ENCODE measurements at regions not wholly inside any gene's neighbourhood (a gene's known extent, or its start where the extent isn't known, plus 50 kb on each side); places are given as distances from the start of the nearest gene placed in this dataset.
"Not testable (repeated sequence)": the region's sequence is repeated elsewhere in the genome, so short reads cannot be mapped to it uniquely, and the experiment has no call there.

- no peak for DNase-seq
Observed at GRCh38 chr5:62197697-62198096, 108.3 kb upstream of the KIF2A start.

- DNase-seq = no peak
Observed at GRCh38 chr5:62198421-62198820, 107.6 kb upstream of the KIF2A start.

- no peak for DNase-seq
Observed at GRCh38 chr5:62199792-62200716, 106.0 kb upstream of the KIF2A start.

GRCh38 chr5:62206150-62206829, 99.7 kb upstream of the KIF2A start:
- DNase-seq = no peak

DNA sequence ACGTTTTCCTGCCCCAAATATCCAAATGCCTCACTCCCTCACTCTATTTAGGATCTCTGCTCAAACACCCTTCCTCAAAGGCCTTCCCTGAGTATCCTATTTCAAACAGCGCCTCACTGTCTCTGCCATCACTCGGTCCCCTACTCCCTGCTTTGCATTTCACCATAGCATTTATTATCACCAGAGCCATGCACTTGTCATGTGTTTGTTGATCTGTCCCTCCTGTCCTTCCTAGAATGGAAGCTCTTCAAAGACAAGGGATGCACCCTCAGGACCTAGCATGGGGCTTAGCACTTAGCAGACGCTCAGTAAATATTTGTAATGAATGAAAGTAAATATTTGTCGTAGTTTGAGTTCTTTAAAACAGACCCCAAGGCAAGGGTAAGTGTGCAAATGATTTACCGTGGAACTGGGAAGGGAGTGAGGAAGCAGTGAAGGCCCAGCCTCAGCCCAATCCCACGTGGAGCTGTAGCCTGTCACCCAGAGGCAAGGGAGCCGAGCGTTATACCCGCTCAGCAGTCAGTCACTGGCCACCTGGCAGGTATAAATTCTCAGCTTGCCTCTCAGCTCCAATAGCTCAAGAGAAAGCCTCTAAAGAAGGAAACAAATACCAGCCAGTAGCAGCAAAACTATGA, 97.7 kb upstream of the KIF2A start:
- DNase-seq = no peak

DNA sequence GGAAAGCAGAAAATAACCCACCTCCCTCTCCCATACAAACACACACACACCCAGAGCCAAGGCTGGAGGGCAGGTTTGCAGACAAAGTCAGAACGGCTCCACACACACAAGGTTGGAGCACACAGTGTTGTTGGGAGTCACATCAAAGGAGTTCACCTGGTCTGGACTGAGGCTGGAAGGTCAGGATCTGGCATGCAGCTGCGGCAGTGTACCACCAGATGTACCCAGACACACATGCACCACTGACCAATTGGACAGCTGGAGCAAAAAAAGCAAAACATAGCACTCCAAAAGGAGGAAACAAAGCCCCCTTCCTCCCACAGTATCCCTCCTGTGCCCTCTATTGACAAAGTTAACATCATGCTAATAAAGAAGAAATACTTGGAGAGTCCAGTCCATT, 94.6 kb upstream of the KIF2A start:
- DNase-seq = no peak

DNA sequence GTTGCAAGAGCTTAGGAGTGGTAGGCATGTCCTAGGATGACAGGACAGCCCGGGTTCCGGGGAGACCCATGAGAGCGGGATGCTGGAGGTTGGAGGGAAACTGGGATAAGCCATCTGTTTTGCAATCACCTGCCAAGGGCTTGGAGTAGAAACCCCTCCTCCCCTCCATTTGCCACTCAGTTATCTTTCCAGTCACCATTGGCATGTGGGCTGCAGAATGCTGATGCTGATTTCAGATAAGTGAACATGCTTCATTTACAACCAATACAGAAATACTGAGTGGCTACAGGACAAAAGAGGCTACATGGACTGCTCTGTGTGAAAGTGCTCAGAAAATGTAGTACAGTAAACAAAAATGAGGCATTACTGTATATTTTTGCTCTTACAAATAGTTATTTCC, 93.4 kb upstream of the KIF2A start:
- no peak for DNase-seq

GRCh38 chr5:62214701-62215100, 91.3 kb upstream of the KIF2A start:
- DNase-seq = no peak

DNA sequence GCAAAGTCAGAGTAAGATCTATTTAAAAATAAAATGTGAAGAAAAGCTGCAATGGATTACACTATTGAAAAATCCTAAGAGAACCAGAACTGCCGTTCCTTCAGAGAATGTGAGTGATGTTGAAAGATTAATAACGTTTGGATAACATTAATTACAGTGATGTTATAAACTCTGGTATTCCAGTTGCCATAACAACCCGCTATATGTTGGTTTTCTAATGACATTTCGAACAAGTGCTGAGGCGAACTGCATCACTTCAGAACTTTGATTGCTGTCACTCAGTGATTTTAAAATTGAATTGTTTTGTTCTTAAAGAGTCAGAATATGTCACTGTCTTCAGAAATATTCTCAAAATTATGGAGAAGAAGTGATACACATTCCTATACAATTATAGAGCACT, 89.4 kb upstream of the KIF2A start:
- not testable (repeated sequence) for DNase-seq

- not testable (repeated sequence) for DNase-seq
Observed at GRCh38 chr5:62217095-62217494, 88.9 kb upstream of the KIF2A start.

DNA sequence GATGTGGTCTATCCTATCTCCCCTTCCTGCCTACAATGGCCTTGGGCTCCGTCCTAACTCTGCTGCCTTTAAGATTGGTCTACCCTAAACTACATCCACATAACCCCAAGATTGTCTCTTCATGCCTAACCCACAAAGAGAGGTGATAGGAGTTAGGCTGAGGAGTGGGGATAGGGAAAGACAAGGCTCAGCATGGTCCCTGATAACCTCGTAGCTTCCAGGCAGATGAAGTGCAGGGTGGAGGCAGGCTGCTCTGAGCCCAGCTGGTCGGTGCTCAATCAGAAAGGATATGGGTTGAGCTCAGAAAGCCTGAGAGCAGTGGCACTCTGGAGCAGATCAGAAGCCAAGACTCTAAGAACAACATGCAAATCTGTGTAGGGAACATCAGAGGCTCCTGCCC, 87.1 kb upstream of the KIF2A start:
- not testable (repeated sequence) for DNase-seq

DNA sequence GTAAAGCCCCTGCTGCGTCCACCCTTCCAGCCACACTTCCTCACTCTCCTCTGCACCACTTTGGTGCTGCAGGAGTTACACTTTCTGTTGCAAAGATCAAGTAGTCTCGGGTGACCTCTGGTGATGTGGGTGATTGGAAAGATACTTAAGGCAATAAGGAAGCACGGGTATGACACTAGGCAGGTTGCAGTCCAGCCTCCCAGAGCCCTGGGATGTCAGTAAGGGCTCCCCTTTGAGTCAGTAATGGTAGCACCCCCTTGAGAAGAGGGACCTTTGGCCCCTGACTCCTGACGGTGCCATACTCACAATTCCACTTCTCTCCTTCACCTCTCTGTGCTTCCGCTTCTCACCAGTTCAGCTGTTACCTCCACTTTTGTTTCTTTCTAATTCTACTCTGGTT, 84.1 kb upstream of the KIF2A start:
- not testable (repeated sequence) for DNase-seq

- DNase-seq = not testable (repeated sequence)
Observed at GRCh38 chr5:62222305-62222704, 83.7 kb upstream of the KIF2A start.

- DNase-seq = peak; percentile 75
Observed at GRCh38 chr5:62223312-62223670, 82.7 kb upstream of the KIF2A start.

GRCh38 chr5:62224987-62225601, 80.9 kb upstream of the KIF2A start:
- not testable (repeated sequence) for DNase-seq

GRCh38 chr5:62230876-62231388, 75.1 kb upstream of the KIF2A start:
- DNase-seq = not testable (repeated sequence)

GRCh38 chr5:62231576-62231975, 74.4 kb upstream of the KIF2A start:
- DNase-seq = no peak

DNA sequence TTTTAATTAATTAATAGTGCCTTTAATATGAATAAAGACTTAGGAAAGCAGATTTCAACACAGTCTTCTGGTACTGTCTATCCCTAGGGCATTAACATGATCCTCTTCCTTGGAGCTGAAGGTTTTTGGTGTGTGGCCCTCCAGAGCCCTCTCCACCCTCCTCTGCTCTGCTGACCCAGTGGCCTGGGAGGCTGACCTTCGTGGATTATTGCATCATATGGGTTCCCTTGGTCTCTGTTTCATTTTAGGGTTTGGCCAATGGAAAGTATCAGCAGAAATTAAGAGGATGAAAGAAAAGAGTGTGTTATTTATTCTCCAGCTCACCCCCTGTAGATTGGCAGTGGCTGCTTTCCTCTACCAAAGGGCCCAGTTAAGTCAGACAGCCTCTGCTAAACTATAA, 73.8 kb upstream of the KIF2A start:
- not testable (repeated sequence) for DNase-seq

GRCh38 chr5:62233083-62234046, 72.6 kb upstream of the KIF2A start:
- not testable (repeated sequence) for DNase-seq

GRCh38 chr5:62236593-62236992, 69.4 kb upstream of the KIF2A start:
- DNase-seq = not testable (repeated sequence)

GRCh38 chr5:62237944-62238343, 68.1 kb upstream of the KIF2A start:
- DNase-seq = not testable (repeated sequence)

DNA sequence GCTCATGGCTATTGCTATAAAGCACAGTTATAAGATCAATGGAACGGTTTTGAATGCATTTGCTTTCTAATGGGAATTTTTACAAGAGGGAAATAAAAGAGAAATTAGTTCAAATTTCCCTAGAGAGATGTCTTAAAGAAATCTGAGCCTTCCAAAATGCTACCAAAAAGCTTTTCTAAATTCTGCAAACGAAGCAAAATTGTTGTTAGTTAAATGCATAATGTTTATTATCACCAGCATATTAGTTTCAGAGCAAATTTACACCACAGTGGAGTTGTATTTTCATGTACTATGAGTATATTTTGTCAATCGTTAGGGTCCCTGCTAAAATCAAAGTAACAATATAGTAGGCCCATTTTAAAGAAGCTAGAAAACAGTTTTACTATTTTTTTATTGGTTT, 67.4 kb upstream of the KIF2A start:
- DNase-seq = not testable (repeated sequence)
